NCI-H2171 (cell line): ENCODE measurements at regions not wholly inside any gene's neighbourhood (a gene's known extent, or its start where the extent isn't known, plus 50 kb on each side); places are given as distances from the start of the nearest gene placed in this dataset.

ENCODE experiments used
- DNase-seq: peaks from one replicate; lab custom pipeline; 2025; lab: John Stamatoyannopoulos, UW

DNA sequence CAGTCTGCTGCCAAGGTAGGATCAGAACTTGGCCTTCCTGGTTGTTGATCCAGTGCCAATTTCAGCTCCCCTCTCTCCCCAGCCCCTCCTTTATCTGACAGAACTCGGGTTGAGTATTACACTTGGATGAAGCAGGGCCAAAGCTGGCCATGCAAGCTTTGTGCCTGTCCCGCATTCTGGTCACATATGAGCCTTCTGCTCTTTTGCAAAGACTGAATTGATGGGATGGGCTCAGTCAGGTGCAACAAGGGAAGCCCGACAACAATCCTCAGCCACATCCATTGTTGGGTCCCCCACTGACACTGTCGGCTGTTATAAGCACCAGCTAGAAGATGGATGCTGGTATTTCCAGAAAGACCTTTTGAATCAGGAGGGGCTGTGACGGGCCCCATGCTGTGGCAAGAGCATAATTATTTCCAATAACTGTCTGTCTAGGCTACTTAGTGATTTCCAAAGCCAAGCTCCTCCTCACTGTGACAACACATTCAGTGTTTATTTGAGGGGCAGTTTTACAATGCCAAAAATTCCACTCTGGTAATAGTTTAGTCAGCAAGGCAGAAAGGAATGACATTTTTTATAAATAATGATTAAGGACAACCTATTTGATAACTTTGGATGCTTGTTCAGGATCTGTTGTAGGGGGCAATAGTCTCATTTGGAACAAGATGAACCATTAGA lies 146.8 kb upstream of the FRMD4B start:
- DNase-seq, result no peak

DNA sequence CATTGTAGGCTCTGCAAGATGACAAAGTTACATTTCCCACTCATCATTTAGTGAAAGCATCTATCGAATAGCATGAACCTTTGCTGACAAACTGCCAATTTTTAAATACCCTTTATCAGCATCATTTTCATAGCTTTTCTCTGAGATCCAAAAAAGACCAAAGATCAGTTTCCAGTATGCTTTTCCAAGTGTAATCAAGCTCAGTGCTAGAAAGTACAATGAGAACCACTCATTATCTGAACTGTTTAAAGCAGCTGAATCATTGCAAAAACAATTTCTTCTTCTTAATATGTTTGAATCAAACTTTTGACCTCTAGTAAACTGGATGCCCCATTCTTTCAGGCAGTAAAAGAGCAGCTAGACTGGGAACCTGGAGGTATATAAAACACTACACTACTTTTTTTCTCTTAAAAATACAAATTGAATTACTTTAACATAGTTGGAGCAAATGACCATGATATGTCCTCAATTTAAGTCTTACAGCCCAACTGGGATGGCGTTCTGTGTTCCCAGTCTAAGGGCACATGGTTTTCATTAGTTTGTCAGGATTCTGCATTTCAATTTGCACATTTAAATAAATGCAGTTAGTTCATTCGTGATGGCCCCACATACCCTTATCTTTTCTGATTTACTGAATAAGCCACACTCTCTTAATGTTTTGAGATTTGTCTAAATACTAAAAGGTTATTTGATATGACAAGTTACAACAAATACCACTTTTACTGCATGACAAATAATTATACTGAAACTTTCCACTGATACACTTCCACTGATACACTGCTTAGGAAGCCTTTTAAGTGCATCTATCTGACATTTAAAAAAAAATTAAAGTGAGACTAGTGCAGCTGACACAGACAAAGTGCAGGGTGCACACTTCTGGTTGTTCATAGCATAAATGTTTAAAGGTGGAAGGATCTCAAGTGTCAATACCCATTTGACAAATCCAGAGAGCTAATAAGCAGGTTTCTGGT lies 146.0 kb upstream of the FRMD4B start:
- no peak for DNase-seq

DNA sequence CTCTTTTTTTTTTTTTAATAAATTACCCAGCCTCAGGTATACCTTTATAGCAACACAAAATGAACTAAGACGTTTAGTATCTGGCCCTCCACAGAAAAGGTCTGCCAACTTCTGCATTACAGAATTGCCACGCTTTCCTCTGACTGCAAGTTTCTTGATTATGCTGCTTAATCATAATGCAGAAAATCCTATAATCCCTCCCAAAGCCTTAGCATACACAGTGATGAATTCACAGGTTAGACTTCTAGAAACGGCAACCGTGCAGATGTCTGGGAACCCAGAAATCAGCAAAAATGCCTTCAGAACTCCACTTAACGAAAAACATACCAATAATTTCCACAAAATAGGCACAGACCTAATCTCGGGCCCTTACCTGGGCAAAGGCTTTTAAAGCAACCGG lies 144.7 kb upstream of the FRMD4B start:
- no peak for DNase-seq

DNA sequence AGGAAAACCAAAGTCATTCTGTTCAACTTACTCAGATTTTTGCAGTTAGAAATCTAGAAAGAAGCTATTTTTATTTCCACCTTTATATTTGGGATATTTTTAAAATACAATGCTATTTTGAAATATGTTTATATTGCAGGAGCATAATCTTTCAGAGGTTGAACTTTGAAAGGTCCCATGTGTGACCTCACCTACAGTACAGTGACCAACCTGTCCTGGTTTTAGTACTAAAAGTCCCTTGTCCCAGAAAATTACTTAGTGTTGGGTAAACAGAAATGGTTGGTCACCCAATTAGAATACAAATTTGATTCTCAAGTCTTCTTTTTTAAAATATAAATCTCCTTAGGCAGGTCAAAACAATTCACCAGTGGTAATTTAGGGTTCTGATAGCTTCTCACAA lies 141.6 kb upstream of the FRMD4B start:
- DNase-seq, result no peak

DNA sequence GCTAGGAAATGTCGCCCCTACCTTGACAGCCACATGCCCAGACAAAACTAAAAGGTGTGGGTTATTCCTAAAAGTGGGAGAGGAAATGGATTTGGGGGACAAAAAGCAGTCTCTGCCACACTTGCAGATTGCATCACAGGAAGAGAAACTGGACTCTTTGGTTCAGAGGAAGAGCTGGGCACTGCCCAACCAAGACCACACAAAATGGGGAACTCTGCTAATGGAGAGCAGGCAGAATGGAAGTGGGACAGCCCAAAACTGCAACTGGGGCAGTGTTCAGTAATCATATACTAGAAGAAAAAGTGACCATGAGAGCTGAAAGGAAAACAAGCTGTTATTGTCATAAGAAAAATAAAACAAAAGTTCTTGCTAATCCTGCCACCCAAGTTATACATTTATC lies 138.9 kb upstream of the FRMD4B start:
- no peak for DNase-seq

DNA sequence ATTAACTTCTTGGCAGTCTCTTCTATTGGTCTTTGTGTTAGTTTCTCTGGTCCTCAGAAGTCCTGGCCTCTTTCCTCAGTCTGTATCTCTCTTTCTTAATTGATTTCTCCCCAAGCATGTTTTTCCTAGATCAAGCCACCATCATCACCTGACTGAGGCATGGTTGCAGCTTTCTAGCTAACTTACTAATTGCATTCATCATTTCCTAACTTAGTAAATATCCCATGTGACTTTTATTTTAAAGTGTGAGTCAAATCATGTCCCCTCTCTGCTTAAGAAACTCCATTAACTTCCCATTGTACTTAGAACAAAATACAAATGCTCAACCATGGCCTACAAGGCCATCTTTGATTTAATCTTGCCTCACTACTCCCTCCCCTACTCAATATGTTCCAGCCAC lies 135.4 kb upstream of the FRMD4B start:
- no peak for DNase-seq

DNA sequence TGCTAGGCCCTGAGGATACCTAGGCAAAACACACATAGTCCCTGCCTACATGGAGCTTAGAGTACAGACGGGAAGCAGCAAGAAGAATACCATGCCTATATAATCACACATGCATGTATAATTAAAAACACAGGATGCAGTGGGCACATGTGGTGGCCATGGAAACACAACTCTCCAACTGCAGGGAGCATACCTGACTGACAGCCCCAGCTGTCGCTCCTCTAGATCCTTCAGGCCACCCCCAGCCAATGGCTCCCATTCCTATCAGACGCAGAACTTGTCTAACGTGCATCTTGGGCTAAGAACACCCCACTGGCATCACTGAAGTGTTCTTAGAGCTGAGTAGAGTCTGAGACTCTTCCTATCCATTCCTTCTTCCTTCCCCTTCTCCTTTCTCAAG lies 125.5 kb upstream of the FRMD4B start:
- DNase-seq, result no peak

DNA sequence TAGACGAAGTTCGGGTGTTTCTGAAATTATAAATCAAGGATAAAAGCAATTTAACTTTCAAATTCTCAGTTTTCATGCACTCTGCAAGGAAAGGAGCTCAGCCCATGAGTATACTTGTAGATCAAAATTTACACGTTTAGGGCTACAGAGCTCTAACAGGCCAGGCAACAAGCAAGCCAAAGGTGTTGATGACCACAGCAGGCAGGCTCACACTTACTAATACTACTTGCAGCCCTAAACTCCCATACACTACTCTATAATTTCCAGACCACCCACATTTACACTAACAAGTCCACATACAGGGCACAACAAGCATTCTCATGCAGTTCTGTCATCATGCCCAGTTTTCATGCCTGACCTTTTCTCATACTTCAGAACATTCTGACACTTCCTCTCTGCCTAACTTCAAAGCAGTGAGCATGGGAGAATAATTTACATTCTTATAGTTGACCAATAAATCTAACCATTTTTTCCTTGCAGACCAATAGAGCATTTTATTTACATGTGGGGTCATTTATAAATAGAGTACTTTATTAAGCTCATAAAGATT lies 124.7 kb upstream of the FRMD4B start:
- no peak for DNase-seq

DNA sequence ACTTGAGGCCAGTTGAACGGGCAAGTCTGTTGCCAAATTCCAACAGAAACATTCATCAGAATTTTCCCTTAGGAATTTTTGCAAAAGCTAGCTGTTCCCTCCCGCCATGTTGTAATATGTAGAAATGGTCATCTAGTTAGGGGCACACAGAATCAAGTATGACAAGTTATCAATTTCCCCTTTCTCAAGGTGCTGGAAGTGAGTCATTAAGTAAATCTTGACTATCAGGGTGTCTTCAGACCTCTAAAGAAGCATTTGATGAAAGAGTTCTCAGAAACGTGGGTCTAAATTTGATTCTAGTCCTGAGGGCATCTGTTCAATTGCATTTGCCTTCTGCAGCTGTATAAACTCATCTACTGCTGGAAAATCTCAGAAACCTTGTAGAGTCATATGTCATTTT lies 123.4 kb upstream of the FRMD4B start:
- no peak for DNase-seq

DNA sequence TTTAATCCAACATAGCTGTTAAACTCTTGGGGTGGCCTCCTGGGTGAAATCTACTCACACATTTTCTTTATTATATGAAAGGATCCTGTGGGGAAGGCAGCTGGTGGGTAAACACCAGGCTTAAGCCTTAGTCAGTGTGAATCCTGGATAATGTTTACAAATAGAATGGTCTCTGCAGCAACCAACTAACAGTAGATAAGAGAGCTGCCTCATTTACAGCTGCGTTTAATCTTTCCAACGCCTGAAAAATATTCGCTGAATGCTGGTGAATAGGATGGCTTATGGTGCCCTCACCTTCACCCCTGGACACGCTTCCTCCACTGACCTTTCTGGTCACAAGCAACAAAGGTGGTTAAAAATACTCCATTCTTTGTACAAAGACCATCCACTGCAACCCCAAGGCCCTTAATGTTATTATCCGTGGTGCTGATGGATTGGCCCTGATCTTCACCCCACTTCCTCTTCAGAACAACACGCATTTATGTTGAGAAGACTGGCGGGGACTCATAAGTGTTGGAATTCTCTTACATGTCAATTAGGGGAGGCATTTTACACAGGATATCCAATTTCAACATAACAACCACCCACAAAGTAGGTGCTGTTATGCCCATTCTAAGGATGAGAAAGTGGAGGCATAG lies 120.0 kb upstream of the FRMD4B start:
- DNase-seq, result no peak

DNA sequence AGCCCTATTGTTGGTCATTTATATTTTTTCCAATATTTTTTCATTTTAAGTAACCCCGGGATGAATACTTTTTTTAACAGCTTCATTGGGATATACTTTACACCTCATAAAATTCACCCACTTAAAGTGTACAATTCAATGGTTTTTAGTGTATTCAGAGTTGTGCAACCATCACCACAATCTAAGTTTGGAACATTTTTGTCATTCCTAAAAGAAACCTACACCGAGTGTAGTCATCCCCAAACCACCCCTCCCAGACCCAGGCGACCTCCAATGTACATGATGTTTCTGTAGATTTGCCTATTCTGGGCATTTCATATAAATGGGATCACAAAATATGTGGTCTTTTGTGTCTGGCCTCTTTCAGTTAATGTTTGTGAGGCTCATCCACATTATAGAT lies 118.3 kb upstream of the FRMD4B start:
- DNase-seq, result no peak

DNA sequence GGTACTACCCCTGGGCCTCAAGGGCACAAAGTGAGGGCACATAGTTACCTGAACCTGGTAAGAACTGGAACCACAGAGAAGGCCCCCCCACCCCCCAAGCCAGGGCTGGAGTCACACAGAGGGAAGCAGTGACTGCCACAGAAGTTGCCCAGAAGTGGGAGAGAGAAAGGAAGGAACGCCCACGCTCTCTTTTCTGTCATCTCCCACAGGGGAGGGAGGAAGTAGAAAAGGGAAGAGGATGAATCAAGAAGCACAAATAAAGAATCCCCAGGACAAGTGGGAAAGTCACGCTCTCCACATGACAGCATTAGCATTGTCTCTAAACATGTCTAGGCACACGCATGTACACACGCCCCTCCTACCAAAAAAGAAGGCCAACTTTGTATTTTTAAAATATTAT lies 114.7 kb upstream of the FRMD4B start:
- DNase-seq, result no peak

DNA sequence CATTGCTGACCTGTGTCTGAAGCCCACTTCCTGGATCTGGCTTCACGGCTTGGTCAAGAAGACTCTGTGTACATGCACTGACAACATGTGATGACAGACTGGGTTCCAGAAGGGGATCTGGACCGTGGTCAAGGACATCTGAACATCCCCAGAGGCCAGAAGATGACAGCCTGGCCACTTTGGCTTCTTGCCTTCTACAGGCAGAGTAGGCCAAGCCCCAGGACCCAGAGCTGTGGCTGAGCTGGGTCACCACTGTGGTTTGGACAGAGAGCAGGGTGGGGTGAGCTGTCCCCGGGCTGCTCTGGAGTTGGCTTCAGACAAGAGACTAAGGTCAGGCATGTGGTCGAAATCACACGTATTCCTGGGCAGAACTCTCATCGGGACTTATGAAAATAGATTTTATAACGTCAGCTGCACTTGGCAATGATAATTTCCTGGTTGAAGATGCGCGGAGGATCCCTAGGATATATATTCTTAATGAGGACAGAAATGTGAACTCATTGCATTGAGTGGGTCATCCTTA lies 114.1 kb upstream of the FRMD4B start:
- no peak for DNase-seq

DNA sequence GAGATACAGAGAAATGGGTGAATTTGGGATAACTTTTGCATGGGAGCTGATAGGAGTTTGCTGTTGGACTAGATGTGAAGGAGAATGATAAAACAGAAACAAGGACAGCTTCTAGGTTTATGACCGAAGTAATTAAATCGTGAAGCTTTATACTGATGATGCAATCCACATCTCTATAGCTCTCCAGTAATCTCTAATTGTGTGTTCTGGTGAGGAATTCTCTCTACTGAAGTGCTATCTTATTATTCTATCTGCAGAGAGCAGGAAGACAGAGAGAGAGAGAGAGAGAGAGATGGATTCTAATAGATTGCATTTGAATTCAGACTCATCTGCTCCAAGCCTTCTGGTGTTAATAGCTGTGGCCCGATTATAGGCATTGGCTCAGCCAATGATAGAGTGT lies 113.5 kb upstream of the FRMD4B start:
- DNase-seq, result no peak

DNA sequence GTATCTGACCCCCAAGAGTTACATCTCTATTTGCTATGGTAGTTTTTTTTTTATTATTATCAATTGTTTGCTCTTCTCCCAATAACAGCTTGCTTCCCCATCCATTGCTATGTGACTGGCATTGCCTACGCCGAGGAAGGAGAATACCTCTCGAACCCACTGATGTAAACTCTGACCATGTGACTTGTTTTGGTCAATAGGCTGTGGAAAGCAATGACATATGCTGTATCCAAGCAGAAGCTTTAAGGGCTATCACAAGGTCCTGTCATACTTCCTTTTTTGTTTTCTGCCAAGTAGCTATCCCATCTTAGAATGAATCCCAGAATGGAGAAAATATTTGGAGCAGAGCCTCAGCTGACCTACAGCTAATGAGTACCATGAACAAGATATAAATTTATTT lies 111.0 kb upstream of the FRMD4B start:
- DNase-seq, result no peak

DNA sequence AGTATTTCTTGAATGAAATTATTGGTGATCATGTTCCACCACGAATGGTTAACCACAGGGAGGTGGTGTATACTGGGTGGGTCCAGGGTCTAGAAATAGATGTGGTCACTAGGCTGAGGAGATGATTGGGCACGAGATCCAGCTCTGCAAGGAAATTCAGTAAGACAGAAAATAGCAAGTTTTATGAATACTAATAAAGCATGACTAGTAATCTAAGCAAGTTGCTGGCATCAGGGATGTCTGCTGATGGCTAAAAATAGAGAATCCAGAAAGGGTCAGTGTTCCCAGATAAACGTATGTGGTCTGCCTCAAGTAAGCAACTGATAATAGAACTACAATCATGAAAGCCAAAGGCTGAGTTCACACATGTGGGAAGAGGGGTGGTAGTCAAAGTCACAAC lies 108.3 kb upstream of the FRMD4B start:
- DNase-seq, result no peak

DNA sequence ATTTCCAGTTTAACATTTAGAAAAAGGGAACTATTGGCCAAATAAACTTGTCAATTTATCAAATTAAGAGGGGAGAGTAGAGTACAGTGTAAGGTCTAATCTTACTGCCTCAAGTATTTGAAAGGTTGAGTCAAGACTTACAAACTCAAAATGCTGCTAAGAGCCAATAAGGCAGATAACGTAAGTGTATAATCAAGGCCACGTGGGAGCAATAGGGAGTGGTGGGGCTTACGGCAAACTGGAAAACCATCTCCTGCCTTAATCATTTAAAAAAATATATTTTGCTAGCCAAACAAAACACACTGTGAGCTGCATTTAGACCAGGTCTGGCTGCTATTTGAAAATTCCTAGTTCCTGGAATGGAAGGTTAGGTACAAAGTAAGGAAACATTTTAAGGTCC lies 107.3 kb upstream of the FRMD4B start:
- no peak for DNase-seq

DNA sequence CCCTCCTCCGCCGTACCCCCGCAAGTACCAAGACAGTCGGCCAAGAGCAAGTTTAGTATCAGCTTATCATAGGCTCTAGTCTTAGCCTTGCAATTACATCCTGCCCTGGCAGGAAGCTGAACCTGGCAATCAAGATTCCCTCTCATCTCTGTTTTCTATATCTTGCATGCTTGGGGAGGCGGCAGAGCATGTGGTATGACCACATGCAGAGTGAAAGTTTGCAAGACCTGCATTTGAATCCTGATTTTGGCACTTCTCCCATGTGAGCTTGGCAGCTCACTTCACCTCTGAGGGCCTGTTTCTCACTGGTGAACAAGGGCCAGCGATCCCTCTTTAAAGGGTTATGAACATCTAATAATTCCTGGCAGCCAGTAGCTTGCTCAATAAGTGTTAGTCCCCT lies 106.1 kb upstream of the FRMD4B start:
- DNase-seq, result no peak

DNA sequence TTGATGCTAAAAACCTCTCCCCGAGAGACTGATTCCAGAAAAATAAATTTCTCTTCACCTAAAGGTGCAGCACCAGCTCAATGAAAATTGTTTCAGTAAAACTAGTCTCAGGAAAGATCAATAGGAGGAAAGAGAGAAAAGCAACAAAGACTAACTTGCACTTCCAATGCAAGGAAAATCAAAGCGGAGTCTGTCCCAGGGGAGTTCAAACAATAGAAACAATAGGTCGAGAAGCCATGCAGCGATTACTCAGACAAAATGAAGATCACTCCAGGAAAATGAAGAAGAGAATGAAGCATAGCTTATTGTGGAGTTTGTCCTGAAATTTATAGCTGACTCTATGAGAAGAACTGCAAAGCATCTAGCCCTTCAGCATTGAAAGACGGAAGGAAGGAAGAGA lies 105.1 kb upstream of the FRMD4B start:
- no peak for DNase-seq

DNA sequence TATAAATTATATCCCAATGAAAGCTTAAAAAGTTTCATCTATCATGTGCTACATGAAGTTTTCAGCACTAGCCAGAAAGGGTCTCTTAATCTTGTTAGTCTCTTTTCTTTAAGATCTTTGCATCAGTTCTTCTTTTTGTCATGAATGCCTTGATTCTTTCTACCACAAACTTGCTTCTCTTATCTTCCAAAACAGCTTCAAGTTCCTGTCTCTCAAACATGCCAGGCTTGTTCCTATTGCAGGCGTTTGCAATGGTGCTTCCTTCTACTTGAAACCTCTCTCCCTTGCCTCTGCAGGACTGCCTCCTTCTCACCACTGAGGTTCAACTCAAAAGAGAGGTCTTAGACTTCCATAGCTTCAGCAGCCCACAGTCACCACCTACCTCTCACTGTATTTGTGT lies 104.3 kb upstream of the FRMD4B start:
- no peak for DNase-seq

DNA sequence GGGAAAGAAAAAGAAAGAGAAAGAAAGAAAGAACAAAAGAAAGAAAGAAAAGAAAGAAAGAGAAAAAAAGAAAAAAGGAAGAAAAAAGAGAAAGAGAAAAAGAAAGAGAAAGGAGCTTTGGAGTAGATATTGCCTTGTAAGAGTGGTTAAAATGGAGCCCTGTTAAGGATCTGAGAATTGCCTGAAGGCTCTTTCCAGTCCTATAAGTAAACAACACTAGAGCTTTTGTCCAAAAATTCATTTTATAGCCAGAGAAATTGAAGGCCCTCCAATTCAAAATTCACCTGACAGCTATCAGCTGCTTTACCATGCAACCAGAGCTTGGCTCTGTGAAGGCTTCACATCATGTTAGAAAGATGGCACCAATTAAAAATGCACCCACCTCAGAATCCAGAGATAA lies 102.1 kb upstream of the FRMD4B start:
- no peak for DNase-seq

DNA sequence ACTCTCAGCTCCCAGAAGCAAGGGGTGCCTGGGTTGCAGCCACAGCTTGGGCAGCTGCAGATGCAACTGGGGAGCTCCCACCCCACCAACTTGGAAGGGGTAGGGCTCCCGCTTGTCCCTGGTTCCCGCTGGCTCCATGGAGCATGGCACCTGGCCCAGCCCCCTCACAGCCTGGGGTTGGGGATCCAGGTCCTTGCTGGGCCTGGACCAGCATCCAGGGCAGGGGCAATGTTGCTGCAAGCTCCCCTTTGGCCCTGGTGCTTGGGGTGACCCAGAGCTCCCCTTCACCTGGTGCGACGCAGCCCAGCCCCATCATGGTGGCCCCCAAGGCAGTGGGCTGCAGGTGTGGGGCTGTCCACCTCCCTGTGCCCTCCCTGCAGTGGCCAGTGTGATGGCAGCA lies 99.6 kb upstream of the FRMD4B start:
- no peak for DNase-seq
